Renal cortical epithelial cell (primary cell): ENCODE measurements at regions not wholly inside any gene's neighbourhood (a gene's known extent, or its start where the extent isn't known, plus 50 kb on each side); places are given as distances from the start of the nearest gene placed in this dataset.
A peak's percentile ranks its signal among the peaks of the same experiment; 100 is the strongest.
"Not testable (repeated sequence)": the region's sequence is repeated elsewhere in the genome, so short reads cannot be mapped to it uniquely, and the experiment has no call there.

Experiments
- DNase-seq: peaks from one replicate; pipeline ENCODE4 v3.0.0-alpha.2; 2011; ENCODE audit warnings: low read depth

DNA sequence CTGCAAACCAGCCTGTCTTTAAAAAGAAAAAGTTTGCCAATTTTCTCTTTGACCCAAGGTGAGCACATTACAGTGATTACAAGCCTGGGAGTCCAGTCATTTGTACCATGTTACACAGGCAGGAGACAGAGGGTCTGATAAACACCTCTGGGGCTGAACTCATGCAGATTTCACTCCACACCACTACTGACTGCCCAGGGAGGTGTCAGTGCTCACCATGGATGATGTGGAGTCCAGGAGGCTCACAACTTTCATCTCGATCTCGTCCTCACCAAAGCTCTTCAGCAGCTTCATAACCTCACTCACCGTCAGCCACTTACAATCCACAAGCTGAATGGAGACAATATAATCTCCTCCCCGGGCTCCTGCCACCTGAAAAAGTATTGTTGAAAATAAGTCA is 302.4 kb downstream of the GOLGA6L6 start:
- DNase-seq = not testable (repeated sequence)

GRCh38 chr15:20237256-20238020 is 304.2 kb downstream of the GOLGA6L6 start:
- not testable (repeated sequence) for DNase-seq

- not testable (repeated sequence) for DNase-seq
Observed at GRCh38 chr15:20235728-20236127, 305.9 kb downstream of the GOLGA6L6 start.

DNA sequence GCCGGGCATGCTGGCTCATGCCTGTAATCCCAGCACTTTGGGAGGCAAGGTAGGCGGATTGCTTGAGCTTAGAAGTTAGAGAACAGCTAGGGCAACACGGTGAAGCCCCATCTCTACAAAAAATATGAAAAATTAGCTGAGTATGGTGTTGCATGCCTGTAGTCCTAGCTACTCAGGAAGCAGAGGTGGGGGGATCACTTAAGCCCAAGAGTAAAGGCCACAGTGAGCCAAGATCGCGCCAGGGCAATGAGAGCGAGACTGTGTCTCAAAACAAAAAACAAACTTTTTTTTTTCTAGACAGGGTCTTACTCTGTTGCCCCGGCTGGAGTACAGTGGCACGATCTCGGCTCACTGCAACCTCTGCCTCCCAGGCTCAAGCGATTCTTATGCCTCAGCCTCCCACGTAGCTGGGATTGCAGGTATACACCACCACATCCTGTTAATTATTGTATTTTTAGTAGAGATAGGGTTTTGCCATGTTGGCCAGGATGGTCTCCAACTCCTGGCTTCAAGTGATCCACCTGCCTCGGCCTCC is 307.5 kb downstream of the GOLGA6L6 start:
- DNase-seq = not testable (repeated sequence)

DNA sequence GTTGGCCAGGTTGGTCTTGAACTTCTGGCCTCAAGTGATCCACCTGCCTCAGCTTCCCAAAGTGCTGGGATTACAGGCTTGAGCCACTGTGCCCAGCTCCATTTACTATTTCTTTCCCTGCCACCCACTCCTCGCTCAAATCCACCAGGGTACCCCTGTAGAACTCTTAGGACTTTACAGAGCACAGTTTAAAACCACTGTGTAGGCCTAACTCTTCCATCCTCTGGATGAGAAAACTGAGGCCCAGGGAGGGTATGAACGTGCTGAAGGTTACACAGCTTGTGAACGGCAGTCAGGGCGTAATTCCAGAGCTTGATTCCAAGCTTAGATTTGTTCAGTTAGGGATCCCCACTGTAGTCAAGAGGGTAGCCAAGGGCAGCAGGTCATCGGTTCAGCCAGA is 309.1 kb downstream of the GOLGA6L6 start:
- DNase-seq = not testable (repeated sequence)

DNA sequence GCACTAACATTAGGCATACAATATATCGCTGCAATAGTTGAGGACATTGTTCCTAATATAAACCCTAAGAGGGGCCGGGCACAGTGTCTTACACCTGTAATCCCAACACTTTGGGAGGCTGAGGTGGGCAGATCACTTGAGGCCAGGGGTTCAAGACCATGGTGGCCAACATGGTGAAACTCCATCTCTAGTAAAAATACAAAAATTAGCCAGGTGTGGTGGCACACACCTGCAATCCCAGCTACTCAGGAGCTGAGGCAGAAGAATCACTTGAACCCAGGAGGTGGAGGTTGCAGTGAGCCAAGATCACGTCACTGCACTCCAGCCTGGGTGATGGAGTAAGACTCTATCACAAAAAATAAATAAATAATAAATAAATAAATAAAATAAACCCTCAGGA is 310.9 kb downstream of the GOLGA6L6 start:
- DNase-seq = not testable (repeated sequence)

DNA sequence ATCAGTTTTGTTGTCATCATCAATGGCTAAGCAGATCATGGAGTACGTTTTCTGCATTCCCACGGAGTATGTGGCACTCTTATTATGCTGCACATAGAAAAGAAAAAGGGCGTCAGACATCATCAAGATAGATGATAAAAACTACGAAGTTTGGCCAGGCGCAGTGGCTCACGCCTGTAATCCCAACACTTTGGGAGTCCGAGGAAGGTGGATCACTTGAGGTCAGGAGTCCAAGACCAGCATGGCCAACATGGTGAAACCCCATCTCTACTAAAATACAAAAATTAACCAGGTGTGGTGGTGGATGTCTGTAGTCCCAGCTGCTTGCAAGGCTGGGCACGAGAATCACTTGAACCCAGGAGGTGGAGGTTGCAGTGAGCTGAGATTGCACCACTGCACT is 312.8 kb downstream of the GOLGA6L6 start:
- DNase-seq = not testable (repeated sequence)

GRCh38 chr15:20227119-20227853 is 314.3 kb downstream of the GOLGA6L6 start:
- DNase-seq = not testable (repeated sequence)

DNA sequence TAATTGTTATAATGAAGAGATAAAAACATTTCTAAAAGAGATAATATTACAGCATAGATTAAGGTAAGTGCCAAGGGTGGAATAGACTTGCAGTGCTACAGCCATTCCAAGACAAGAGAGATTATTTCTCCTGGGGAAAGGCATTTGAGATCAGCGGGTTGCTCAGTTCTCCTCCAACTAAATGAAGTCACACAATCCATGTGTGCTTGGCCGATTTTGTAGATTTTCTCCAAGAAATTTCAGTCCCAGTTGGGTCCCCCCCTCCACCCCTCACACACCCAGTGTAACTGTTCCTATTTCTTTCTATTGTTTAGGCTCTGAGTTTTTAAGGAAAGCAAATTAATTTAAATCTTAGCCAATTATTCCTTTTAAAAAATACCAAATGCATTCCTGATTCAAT is 315.1 kb downstream of the GOLGA6L6 start:
- DNase-seq = not testable (repeated sequence)

DNA sequence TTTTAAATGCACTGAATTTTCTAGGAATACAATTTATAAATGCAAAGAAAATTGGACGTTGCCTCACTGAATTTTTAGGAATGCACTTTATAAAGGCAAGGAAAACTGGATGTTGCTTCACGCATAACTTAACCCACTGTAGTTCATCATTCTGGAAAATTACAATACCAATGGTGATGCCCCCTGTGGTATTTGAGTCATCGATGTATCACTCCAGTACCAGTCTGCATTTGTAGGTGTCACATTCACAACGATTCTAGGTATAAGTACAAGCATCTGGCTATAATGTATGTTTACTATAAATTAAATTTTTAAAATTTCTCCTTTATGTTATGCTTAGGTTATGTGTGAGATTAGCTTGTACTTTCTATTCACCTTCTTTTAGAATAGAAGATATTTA is 320.5 kb downstream of the GOLGA6L6 start:
- DNase-seq = not testable (repeated sequence)

DNA sequence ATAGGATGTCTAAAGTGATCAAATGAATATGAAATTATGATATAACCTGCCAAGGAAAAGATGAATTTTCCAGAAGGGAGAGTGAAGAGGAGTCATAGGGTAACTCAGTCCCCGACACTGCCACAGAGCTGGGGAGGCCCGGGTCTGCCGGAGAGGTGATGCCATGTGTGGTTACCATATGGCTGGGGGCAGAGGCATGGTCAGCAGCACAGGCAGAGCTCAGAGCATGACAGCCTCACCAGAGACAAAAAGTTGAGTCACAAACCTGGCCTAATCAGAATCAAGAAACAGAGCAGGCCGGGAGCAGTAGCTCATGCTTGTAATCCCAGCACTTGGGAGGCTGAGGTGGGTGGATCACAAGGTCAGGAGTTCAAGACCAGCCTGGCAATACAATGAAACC is 322.4 kb downstream of the GOLGA6L6 start:
- not testable (repeated sequence) for DNase-seq

- not testable (repeated sequence) for DNase-seq
Observed at GRCh38 chr15:20215700-20216099, 325.9 kb downstream of the GOLGA6L6 start.

GRCh38 chr15:20214101-20214500 is 327.5 kb downstream of the GOLGA6L6 start:
- DNase-seq = not testable (repeated sequence)

DNA sequence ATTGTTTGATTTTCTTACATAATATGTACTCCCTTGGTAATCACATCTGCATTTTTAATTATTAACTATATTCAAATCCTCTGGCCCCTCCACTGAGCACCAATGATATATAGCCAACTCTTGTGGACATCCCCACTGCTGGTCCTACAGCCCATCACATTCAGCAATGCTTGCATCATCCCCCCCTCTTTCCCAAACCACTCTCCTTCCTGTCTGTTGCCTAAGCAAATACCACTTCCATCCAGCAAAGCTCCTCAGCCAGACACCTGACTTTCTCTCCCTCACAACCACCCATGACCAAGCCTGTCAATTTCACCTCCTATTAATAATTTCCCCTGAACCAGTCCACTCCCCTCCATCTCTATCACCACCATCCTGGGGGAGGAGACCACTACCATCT is 330.1 kb downstream of the GOLGA6L6 start:
- DNase-seq = not testable (repeated sequence)

DNA sequence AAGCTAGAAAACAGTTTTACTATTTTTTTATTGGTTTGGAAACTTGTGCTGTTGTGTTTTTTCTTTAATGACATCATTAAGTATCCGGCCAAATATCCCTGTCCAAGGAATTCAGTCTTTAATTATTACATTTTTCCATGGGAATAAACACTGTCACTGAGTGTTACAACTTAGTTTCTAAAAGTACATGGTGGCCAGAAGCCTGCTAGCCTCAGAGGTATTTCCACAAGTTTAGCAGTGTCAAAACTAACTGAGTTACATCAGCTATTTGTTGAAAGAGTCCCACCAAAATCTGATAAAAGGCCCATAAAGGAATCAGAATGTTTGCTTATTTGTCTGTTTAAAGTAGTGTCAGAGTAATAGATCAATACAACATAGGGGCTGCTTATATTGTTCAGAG is 331.6 kb downstream of the GOLGA6L6 start:
- not testable (repeated sequence) for DNase-seq

DNA sequence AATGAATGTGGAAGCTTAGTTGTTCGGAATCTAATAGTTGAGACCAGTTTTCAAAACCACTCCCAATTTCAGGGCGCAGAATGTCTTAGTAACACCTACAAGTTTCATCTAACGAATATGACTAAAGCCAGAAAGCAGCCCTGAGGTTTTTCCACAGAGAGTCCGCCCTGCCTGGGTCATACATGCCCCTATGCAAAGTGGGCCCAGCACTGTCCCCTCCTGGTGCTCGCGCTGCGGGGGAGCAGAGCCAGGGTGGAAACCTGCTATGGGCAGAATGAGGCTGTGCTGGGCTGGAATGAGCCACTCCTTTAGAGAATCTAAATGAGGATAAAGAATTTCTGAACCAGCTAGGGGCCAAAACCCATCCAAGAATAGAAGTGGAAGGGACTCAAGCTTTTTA is 334.0 kb downstream of the GOLGA6L6 start:
- DNase-seq = not testable (repeated sequence)

- not testable (repeated sequence) for DNase-seq
Observed at GRCh38 chr15:20207198-20207597, 334.4 kb downstream of the GOLGA6L6 start.

GRCh38 chr15:20204177-20204866 is 337.3 kb downstream of the GOLGA6L6 start:
- peak; percentile 8 for DNase-seq

DNA sequence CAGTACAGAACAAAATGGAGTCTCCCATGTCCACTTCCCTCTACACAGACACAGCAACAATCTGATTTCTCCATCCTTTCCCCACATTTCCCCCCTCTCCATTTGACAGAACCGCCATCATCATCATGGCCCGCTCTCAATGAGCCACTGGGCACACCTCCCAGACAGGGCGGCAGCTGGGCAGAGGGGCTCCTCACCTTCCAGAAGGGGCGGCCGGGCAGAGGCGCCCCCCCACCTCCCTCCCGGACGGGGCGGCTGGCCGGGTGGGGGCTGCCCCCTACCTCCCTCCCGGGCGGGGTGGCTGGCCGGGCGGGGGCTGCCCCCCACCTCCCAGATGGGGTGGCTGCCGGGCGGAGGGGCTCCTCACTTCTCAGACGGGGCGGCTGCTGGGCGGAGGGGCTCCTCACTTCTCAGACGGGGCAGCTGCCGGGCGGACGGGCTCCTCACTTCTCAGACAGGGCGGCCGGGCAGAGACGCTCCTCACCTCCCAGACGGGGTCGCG is 337.9 kb downstream of the GOLGA6L6 start:
- DNase-seq = not testable (repeated sequence)

GRCh38 chr15:20194591-20195198 is 346.9 kb downstream of the GOLGA6L6 start:
- DNase-seq = not testable (repeated sequence)
